ENCODE measurements at regions not wholly inside any gene's neighbourhood (a gene's known extent, or its start where the extent isn't known, plus 50 kb on each side); places are given as distances from the start of the nearest gene placed in this dataset.
"Not testable (repeated sequence)": the region's sequence is repeated elsewhere in the genome, so short reads cannot be mapped to it uniquely, and the experiment has no call there.

DNA sequence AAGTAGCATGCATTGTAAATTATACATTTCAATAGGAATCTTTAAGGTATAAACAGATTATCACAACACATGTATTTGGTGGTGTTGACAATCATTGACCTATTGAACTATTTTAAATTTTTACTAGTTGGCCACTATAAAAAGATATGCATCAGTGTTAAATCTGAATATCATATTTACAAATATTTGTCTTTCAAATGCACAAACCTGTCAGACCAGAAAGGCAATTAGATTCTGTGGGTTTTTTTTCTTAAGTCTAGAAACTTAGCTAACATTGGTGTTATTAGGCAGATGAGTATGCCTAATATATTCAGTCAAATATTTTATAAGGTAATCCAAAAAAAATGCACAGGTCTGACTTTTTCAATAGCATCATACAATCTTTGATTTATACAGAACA, 241.4 kb upstream of the DGKB start:
- DNase-seq, result no peak

DNA sequence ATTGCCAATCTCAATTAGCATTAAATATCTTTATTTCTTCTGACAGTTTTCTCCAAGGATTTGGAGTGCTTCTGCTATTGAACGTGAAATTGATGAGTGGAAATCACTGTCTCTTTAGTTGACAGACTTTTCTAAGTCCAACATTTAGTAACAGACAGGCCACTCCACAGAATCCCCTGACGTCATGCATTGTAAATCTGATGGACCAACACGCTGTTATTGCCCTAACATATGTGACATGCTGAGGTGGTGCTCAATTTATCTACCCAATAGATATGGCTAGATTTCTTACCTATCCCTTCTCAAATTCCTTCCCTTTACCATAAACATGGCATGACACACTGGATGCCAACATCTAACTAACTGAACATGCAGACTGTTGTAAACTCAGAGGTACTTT, 240.6 kb upstream of the DGKB start:
- no peak for DNase-seq

DNA sequence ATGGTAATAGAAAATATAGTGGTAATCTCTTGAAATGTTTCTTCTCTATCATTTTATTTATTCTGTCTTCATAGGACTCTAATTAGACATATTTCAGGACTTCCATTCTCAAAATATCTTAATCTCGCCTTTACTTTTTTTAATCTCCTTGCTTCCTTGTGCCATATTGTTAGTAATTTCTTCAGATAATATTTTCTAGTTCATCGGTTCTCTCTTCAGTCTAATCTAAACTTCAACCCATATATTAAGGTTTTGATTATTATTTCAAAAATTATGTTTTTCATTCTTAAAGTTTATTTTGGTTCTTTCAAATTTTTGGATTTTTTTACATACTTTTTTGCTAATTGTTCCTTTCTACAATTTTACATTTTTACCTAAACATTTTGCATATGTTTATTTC, 237.9 kb upstream of the DGKB start:
- no peak for DNase-seq

DNA sequence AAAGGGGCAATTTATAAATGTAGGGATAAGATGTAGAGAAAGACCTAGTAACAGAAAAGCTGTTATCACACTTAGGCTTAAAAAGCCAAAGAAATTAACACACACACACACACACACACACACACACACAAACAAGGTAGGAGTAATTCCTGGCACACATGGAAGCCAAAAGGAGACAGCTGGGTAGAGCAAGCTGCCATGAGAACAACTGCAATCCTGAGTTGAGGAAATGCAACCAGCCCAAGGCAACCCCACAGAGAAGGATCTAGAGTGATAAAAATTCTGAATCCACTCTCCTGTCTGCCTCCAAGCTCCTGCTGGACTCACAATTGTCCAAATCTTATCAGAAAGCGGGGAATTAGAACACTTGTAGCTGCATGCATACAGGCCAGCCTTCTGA, 229.1 kb upstream of the DGKB start:
- no peak for DNase-seq

DNA sequence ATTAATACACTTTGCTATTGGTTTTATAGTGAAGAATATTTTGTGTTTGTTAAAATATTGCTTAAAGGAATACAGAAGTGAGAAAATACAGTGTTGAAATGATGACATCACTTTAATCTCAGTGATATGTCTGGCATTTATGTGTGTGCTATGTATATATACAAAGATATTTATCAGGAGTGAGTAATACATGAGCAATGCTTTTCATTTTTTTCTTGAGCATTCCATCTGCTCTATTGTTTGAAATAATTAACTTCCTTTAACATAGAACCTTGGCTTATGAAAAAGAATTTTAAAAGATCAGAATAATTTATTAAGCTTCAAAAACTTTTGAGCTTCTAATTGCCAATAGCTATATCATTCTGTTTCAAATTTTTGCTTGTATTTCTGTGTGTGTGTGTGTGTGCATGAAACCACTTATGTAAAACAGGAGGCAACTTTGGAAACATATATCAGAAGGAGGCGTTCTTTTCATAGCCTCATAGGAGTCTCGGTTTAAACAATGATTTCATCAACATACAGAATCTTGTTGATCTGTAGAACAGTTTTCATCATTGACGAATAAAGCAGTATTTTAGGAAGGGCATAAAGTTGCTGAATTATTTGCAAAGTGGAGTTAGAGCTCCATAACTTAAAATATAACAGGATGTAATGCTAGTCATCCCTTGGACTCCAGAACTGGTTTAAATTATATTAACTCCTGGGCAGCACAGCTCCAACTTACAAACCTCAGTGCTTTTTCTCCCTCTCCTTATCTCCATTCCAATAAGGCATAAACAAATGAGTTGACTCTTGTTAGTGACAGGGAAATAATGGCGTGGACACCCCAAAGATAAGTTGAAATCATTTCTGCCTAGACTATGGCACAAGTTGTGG, 228.4 kb upstream of the DGKB start:
- peak; percentile 71 for DNase-seq

DNA sequence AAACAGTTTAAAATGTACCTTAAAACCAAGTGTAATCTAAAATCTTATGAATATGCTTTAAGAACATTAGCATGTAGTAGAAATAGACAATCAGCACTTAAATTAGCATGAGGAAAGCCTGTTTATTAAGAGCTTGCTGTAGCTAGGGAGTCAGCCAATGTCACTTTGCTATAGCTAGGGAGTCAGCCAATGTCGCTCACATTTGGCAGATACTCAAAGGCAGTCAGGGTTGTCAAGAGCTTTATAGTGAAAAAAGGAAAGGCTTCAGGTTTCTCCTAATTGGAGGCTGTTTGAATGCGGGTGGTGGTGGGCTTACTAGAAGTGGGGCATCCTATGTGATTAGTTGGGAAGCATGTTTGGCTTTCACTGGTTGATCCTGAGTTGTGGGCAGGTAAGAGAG, 226.2 kb upstream of the DGKB start:
- DNase-seq, result no peak

DNA sequence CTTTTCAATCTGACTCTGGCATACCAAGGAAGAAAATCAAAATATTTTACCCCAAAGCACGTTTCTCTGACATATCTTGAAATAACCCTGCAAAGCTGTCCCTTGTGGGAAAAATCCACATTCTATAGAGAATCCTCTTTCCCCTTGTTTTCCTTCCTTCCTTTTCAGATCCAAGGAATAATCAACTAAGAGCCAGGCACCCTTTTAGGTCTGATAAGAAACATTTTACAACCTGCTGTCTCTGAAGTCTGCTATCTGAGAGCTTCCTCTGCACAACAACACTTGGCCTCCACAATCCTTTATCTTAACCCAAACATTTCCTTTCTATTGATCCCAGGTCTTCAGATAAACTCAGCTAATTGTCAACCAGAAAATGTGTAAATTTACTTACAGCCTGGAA, 224.1 kb upstream of the DGKB start:
- DNase-seq, result not testable (repeated sequence)

DNA sequence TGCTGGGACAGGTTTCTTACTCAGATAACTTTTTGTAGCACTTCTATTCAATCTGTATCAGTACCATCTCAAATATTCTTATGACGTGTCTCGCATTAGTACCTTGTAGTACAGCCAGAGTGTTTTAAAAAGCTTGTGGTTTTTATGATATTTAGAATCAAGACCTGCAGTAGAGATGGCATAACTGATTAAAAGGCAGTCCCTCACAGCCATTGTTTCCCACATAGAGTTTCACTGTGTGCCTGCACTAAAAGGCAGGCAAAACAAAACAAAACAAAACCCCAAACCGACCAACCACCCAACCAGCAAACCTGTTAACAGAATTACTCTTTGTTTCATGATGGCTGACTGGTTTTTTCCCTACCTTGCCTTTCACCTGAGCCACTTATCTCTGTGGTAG, 221.3 kb upstream of the DGKB start:
- no peak for DNase-seq

DNA sequence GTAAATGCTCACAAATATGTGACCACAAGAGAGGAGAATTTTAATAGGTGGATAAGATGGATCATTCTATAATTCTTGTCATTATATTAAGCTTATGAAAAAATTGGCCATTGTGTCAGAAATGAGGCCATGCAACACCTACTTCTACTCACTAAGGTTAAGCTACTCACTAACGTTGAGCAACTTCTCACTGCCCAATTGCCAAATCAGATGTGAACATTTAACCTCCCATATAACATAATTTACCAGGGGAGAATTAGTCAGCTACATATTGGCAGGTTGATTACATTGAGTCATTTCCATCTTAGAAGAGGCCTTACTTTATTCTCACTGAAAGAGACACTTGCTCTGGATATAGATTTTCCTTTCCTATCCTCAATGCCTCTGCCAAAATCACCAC, 211.2 kb upstream of the DGKB start:
- DNase-seq, result no peak

DNA sequence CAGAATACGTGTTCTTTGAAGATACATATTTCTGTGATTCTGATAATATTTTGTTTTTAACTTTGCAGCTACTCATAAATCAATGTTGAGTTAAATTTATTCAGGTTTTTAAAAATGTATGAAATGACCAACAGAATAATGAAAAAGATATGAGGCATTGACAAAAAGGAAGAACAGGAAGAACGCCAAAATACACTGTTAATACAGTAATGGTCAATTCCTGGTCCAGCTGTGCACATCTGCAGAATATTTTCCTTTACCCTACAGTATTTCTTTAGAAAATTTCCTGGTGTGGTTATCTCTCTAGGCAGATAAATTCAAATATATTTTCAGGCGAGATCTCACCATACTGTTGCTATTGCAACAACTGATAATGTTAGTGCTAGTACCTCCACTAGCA, 203.2 kb upstream of the DGKB start:
- DNase-seq, result no peak

DNA sequence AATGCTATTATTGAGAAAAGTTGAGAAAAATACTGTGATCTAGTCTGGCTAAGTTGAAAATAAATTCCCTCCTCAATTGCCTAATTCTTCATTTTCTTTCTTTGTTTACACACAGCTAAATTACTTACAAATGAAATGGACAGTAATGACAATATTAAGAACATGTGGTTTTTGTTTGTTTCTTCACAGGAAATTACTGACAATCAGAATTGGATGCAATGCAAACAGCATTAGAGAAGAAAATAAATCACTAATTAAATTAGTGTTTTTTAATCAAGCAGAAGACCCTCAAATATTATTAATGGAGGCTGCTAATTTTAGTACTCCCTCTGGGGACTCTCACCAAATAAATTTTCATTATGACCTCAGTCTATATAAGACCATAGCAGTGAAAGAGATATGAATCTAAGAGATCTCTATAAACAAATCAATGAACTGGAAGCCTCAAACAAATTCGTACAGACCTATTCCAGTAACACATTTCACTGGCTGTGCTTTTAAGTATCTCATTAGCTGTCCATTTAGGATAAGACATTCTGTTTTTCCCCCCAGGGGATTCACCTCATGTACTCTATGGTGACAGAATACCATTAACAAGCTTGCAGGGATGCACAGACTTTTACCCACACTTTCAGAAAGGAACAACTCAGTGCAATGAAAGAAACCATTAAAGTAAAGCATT, 202.0 kb upstream of the DGKB start:
- no peak for DNase-seq

DNA sequence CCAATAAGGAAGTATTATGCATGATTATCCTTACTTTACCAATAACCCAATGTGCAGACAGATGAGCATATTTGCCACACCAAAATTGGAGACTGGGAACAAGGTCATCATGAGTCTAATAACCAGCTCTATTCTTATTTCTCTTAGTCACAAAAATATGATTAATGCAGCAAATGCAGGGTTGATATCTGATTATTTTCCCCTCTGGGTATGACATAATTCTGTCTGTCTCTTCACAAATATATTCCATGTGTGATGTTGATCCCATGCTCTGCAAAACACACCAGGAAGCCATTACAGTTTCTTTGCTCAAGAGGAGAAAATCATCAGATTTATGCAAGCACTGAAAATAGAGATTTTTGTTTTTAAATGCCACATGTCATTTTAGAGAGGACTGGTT, 196.5 kb upstream of the DGKB start:
- no peak for DNase-seq

DNA sequence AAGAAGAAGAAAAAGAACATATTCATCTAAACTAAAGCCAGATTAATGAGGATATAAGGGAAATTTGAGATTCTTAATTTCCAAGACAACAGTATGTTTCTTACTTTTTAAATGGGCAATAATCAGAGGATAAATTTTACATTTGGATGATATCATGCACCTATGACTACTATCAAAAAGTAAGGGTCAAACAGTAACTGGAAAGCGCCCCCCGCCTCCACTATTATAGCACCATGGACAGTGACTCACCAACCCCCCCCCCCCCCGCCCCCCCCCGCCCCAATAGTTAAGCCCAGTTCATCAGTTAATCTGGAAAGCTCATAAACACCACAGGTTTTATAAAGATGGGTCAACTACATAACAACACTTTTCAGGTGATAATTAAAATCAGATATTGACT, 194.3 kb upstream of the DGKB start:
- no peak for DNase-seq

DNA sequence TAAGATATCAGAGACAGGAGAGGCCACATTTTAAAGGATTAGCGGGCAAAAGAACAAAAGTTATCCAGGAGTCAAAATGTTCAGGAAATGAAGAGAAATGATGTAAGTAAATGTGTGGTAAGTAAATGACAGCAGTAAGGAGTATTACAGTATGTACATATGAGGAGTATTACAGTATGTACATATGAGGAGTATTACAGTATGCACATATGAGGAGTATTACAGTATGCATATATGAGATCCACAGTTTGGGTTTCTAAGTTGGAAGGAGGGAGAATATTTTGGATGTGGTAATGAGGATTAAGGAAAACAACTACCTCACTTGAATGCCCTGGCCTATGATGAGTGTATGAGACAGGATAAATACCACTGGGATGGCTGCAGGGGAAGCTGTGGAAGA, 192.4 kb upstream of the DGKB start:
- DNase-seq, result no peak

DNA sequence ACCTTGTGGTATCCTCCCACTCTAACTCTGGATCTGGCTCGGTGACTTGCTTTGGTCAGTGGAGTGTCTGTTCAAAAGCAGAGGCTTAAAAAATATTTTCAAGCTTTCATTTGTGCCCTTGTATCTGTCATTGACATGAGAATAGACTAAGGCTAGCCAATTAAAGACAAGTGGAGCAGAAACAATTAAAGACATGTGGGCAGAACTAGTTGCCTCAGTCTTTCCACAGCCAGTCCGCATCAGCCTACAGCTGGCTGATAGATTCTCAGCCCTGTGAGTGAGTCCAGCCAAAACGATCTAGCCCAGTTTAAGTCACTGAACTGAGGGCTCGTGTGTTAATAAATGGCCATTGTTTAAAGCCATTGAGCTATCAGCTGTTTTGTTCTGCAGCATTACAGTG, 185.2 kb upstream of the DGKB start:
- DNase-seq, result no peak

DNA sequence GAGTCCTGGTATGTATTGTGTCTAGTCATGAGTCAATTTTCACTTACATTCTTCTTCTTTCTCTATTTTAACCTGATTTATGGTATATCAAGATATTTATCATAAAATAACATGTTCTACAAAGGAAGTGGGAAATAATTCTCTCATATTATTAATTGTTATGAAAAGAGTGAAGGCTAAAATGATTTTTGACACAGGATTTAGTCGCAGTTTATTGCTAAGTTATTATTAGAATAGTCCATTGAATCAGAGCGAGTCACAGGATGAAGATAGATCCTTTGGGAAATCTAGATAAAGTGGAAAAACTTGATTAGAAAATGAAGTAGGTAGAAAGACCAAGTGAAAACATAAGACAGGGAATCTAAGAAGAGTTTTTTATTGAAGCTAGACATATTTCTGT, 184.3 kb upstream of the DGKB start:
- no peak for DNase-seq

DNA sequence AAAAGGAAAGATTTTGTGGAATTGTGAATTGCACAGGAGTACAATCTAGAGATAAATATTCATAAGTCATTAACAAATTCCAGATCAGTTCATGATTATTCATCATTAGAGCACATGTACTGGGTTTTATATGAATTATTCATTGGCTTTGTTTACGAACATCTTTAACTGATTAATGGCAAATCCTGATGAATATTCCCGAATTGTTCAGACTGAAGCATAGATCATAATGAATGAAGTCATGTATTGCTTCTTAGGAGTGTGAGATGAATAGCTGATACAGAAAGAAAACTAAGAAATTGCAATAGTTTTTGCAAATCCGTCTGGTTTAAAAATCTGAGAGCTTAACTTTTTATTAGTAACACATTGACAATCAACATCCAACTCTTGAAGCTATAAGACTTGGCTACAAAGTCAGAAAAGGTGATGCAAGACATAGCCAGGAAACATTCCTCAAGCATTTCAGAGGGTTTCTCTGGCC, 183.6 kb upstream of the DGKB start:
- DNase-seq, result no peak

DNA sequence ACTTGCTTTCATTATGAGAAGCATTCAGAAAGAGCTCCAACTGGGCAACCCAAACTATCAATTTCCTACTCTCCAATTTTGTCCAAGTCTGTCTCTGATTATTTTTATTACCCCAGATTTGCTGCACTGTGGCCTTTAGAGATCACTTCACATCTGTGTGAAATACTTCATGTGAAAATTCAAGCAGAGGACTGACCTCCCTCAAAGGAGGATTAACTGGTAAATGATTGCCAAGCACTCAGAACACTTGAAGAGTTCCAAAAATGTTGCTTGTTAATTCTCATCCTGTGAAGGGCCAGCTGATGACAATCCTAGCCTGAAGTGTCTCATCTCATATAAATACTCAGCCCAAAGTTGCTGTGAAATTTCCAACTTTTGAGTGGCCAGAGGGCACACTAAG, 182.8 kb upstream of the DGKB start:
- DNase-seq, result no peak

DNA sequence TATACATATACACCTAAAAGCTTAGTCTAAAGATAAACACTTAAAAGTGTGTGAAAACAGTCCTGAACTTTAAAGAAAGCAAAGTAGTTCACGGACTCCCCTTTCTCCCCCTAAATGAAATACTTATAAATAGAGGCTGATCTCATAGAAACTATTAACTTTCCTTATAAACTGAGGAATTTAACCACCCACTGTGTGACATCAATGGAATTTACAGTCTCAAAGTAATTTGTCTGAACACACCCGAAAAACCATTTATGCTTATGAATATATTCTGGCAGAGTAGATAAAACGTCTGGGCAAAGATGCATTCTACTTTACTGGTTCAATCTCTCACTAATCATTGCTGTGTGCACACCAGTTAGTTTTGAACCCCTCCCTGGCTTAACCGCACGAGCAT, 181.8 kb upstream of the DGKB start:
- DNase-seq, result no peak

DNA sequence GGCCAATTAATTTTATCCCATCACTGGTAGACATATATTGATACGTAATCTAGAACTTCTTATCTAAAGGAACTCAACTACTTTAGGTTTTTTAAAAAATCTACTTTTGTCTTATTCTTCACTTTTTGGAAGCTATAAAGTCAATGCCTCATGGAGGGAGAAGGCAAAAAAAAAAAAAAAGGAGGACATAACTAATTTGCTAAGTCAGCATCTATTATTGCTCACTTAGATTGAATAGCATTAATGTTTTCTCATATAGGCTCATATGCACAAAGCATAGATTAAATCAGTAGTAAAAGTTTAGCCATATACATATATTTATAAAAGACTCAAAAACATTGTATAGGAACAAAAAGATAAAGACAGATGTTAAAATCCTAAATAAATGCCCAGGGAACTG, 179.3 kb upstream of the DGKB start:
- no peak for DNase-seq

DNA sequence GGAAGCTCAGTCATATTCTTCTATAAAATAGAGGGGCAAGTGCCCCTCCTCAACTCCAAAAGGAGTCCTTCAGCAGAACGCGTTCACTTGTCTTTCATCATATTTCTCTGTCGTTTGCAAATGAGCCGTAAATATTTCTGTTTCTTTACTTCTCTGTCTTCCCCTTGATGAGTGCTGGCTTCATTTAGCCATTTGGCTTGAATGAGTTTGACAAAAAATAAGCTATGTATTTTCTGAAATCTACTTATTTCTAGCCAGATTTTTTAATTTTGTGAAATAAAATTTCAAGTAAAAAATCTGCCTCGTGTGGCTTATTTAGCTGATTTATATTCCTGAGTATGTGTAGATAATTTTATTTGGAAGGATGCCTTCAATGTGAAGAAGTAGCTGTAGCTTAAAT, 170.8 kb upstream of the DGKB start:
- no peak for DNase-seq

DNA sequence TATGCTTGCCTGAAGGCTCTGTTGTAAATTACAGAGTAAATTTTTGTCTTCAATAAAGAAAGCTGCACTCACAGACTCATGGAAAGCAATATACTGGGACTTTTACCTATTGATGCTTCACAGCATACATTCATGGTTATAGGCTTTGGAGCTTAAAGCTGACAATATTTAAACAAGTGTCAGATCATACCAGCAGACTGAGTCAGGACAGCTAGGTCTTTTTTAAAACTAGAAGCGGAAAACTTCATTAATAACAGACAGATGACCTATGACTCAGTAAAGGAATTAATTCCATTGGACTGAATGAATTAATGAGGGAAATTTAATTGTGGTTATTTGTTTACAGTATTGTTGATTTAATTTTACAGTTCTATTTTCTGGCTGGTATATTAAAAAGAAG, 165.8 kb upstream of the DGKB start:
- no peak for DNase-seq

DNA sequence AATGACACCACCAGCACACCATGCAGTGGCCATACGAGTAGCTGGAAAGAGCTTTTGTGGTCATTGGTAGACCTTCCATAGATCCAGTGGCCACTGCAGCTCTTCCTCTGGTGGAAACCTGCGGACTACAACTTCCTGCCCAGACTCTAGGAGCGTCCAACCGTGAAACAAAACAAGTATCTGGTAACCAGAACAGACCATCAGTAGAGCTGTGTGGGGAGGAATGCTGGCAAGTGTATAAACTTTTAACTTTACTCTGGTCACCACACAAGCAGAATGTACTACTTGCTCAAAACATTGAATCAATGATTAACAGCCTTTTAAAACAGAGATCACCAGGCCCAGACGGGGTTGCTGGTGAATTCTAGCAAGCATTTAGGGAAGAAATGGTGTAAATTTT, 154.7 kb upstream of the DGKB start:
- no peak for DNase-seq

DNA sequence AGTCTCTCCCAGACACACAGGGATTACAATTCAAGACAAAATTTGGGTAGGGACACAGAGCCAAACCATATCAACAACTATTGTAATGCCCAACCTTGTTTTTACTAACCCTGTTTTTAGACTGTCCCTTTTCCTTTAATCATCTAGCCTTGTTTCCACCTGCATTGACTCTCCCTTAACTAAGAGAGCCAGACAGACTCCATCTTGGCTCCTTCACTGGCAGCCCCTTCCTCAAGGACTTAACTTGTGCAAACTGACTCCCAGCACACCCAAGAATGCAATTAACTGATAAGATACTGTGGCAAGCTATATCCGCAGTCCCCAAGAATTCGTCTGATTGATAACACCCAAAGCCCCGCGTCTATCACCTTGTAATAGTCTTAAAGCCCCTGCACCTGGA, 151.8 kb upstream of the DGKB start:
- DNase-seq, result not testable (repeated sequence)

DNA sequence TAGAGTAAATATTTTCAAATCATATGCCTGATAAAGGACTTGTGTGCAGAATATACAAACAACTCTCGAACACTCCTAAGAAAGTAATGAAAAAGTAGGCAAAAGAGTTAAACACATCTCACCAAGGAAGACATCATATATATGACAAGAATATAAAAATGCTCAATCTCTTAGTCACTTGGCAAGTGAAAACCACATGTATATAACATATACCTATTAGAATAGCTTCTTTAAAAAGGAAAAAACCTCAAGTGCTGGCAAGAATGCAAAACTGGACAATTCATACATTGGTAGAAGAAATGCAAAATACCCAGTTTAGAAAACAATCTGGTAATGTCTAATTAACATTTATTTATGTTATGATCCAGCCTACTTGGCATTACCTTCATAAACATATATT, 146.6 kb upstream of the DGKB start:
- DNase-seq, result no peak
